Motor neuron (in vitro differentiated cells): ENCODE measurements at regions not wholly inside any gene's neighbourhood (a gene's known extent, or its start where the extent isn't known, plus 50 kb on each side); places are given as distances from the start of the nearest gene placed in this dataset.
"Not testable (repeated sequence)": the region's sequence is repeated elsewhere in the genome, so short reads cannot be mapped to it uniquely, and the experiment has no call there.

Experiments
- ATAC-seq, 8 experiments: fragments of 200-7000 bp; cut with Tn5 transposase; replicated peaks in 6 of 8; 2 replicates each; pipeline ENCODE4 v1.8.0; 2021; ENCODE audit warnings: mild to moderate bottlenecking in 8 of 8, moderate library complexity in 8 of 8
- H3K27ac ChIP-seq, 2 donors: fragments of 250-450 bp; sonication (Bioruptor Pico); 2 replicates each; pipeline ENCODE4 v1.9.0; 2021; ENCODE audit warnings: antibody characterized with exemption in 2 of 2, mild to moderate bottlenecking in 2 of 2, moderate library complexity in 1 of 2
- H3K4me1 ChIP-seq, 2 donors: fragments of 250-450 bp; sonication (Bioruptor Pico); replicated peaks in 1 of 2; 2 replicates each; pipeline ENCODE4 v1.6.1; 2021; ENCODE audit warnings: antibody characterized with exemption in 2 of 2, mild to moderate bottlenecking in 2 of 2, moderate library complexity in 1 of 2
- H3K4me3 ChIP-seq, 5 donors: fragments of 250-450 bp; sonication (Bioruptor Pico); 2 replicates each; pipeline ENCODE4 v1.9.0; 2021; ENCODE audit warnings: antibody characterized with exemption in 5 of 5, mild to moderate bottlenecking in 5 of 5, moderate library complexity in 4 of 5
- WGBS, 10 experiments: fragments of 450-650 bp; shearing (Covaris generic); methylation state at CpG; one replicate each; pipeline ENCODE4 v1.0.0; 2022; 5-methylcytosine and 5-hydroxymethylcytosine counted together
- in situ Hi-C, 9 experiments: fragments of 400-800 bp; cut with MboI; loops; one replicate each; pipeline ENCODE4 v1.15.0; 2021; ENCODE audit warnings: low sequenced_read_pairs in 9 of 9, low pct_unique_long_range_greater_than_20kb in 2 of 9; ENCODE audit not compliant: unreplicated experiment in 9 of 9

DNA sequence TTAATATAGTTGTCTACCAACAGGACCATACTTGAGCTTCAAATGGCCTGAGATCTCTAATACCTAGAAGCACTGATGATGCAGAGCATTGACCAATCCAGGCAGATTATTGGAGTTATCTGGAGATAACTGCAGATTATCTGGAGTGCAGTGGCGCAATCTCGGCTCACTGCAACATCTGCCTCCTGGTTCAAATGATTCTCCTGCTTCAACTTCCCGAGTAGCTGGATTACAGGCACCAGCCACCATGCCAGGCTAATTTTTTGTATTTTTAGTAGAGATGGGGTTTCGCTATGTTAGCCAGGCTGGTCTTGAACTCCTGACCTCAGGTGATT lies 1225.4 kb upstream of the ZEB2 start:
- ATAC-seq, H3K27ac ChIP-seq, H3K4me3 ChIP-seq, in situ Hi-C loops, H3K4me1 ChIP-seq: not testable (repeated sequence)
- WGBS, 10 experiments = 60 to 100% (median 86%) methylated on average over 1 to 4 of the region's 4 CpGs; no CpG with 5 or more reads in 1 of the 10 experiments

DNA sequence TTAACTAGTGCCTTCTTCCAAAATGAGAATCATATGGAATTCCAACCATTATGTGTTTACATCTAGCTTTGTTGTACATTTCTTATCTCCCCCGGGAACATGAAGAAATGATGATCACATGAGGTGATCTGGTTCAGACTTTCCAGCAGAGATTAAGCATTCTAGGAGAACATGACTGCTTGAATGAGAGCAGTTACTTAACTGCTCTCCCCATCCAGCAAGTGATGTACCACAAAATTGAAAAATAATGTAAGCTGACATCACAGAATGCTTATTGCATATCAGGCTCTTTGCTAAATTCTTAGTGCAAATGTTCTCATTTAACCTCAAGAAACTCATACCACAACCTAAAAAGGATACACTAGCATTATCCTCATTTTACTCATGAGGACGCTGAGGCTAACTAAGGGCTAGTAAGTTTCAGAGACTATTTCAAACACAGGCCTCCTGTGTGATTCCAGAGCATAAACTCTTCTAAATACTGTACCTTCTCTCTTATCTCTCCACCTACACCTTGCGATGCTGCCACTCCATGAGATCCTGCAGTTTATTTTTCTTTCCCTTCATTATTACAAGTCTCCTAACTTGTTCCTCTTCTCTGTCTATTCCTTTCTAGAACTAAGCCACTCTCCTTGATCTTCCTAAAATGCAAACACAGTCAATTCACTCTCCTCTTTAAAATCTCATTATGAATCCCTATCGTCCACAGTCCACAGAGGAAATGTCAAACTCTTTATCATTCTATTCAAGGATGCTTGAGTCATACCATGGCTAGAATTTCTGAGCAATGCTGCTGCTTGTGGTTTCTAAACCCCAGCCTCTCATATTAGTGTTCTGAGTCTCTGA lies 1224.8 kb upstream of the ZEB2 start:
- Histone ChIP-seq H3K4me3 (no peak overlapping the region), H3K4me1 (no peaks in the 10 kb centered on the region), H3K27ac (no peak overlapping the region)
- in situ Hi-C loops = no loop called here
- peak in 7 of 8 experiments; percentile 41 to 89 (median 76) for ATAC-seq
- 20 to 94% (median 74%) methylated on average over 1 to 4 of the region's 4 CpGs for WGBS, 10 experiments

DNA sequence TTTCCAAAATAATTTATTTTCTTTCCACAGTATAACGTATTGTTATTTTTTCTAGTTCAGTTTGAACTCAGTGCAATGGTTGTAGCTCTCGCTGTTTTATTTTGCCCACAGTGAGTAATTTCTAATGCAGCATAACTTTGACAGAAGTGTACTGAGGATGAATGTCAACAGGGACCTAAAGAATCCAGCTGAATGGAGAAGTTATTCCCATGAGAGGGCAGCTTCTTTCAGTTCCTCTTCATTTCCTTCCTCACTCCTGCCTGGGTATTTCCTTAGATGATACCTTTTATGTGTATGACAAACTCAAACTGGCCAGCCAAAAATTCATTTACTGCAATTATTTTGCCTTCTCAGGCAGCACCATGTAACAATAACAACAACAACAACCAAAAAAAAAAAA lies 1223.1 kb upstream of the ZEB2 start:
- 67 to 100% (median 95%) methylated on average over 1 to 2 of the region's 2 CpGs; no CpG with 5 or more reads in 2 of the 10 experiments for whole genome bisulfite sequencing, 10 experiments
- in situ Hi-C loops = no loop called here
- no peak overlapping the region for H3K4me3 ChIP-seq
- H3K4me1 ChIP-seq = no peaks in the 10 kb centered on the region
- ATAC-seq = no peak
- H3K27ac ChIP-seq = no peak overlapping the region

DNA sequence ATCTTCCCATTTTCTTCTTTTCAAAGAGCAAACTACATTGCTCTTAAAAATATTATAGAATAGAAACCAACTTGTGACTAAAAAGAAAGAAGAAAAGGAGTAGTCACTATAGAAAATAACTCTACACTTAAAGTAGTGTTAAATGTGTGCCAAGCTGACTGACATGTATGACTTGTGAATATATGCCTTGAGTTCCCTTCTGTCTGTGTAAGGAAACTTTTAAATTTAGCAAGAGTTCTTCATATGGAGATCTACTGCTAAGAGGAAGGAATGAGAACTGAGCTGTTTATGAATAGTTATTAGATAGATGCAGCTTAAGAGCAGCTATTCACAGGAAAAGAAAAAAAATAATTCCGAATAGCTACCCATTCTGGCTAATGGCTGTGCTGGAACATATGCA lies 1221.7 kb upstream of the ZEB2 start:
- in situ Hi-C loops = no loop called here
- Histone ChIP-seq H3K4me3 (no peak overlapping the region), H3K27ac (no peak overlapping the region), H3K4me1 (peaks cover 0 to 3% of the 10 kb centered on the region in 2 donors)
- ATAC-seq = no peak
- WGBS, 10 experiments = 88 to 100% (median 100%) methylated on average over 1 of the region's 1 CpG; no CpG with 5 or more reads in 4 of the 10 experiments

DNA sequence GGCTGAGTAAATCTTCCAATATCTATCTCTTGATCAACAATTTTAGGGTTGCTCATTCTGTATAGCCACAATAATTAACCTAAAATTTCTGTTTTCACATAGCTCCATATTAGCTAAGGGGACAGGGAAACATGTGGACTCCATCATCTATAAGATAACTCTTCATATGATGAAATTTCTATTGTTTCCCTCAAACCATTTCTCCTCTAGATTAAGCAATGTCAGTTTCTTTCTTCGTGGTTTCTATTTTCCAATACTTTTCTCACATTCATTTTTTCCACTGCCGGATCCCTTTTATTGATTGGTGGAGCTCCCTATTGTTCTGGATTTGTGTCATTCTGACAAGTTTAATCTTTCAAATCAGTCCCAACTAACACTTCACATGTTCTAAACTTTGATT lies 1221.3 kb upstream of the ZEB2 start:
- no peak overlapping the region for H3K4me3 ChIP-seq
- 69 to 95% (median 91%) methylated on average over 2 of the region's 2 CpGs; no CpG with 5 or more reads in 1 of the 10 experiments for WGBS, 10 experiments
- H3K27ac ChIP-seq = no peak overlapping the region
- in situ Hi-C loops = no loop called here
- ATAC-seq = no peak
- H3K4me1 ChIP-seq = peaks cover 0 to 3% of the 10 kb centered on the region in 2 donors

DNA sequence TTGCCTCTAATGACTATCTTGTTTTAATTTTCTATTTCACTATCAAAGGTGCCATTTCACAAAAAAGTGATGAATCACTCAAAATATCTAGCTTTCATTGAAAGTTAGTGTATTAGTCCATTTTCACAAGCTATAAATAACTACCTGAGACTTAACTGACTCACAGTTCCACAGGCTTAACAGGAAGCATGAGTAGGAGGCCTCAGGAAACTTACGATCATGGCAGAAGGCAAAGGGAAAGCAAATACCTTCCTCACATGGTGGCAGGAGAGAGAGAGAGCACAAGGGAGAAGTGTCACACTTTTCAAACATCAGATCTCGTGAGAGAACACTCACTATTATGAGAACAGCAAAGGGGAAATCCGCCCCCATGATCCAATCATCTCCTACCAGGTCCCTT lies 1220.4 kb upstream of the ZEB2 start:
- 79 to 100% (median 93%) methylated on average over 1 to 3 of the region's 3 CpGs; no CpG with 5 or more reads in 5 of the 10 experiments for WGBS, 10 experiments
- H3K4me1 ChIP-seq = peaks cover 0 to 3% of the 10 kb centered on the region in 2 donors
- ATAC-seq = no peak
- in situ Hi-C loops = no loop called here
- no peak overlapping the region for H3K27ac ChIP-seq
- H3K4me3 ChIP-seq = no peak overlapping the region

DNA sequence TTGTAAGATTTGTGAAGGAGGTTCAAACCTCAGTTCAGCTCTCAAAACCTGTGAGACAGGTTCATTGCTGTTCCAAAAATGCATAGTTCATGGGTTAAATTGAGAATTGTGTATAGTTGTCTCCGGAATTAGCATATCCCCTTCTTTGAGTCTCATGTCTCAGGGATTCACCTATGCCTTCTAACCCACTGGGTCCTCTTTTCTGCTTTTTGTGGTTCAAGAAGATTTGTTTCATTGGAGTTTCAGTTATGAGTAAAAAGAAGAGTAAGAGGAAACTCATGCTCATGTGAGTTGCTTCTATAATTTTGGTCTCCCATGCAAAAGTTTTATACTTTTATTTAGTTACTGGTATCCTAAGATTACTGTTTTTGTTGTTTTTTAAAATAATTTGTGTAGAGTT lies 1219.8 kb upstream of the ZEB2 start:
- H3K4me3 ChIP-seq = no peak overlapping the region
- peaks cover 0 to 3% of the 10 kb centered on the region in 2 donors for H3K4me1 ChIP-seq
- in situ Hi-C loops = no loop called here
- no peak for ATAC-seq
- WGBS, 10 experiments = 63 to 100% (median 89%) methylated on average over 1 of the region's 1 CpG; no CpG with 5 or more reads in 2 of the 10 experiments
- H3K27ac ChIP-seq = no peak overlapping the region

DNA sequence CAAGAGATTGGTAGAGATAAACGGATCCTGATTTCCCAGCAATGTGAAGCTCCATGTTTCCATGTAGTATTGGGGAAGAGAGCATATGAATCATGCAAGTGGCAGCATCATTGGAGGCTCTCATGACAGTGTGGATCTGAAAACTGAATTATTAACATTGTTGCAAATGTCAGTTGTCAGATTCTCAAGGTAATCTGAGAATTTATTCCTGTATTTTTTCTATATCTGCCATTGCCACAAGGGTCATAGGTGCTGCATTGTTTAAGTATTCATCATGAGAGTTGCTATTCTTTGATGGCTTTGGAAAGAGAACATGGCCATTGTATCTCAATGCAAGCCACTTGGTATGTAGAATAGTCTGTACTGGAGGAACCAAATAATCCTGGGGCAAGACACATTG lies 1217.0 kb upstream of the ZEB2 start:
- ATAC-seq = peak in 3 of 8 experiments; percentile 14 to 58 (median 43)
- WGBS, 10 experiments = 20 to 100% (median 76%) methylated on average over 1 of the region's 1 CpG; no CpG with 5 or more reads in 4 of the 10 experiments
- in situ Hi-C loops = no loop called here

DNA sequence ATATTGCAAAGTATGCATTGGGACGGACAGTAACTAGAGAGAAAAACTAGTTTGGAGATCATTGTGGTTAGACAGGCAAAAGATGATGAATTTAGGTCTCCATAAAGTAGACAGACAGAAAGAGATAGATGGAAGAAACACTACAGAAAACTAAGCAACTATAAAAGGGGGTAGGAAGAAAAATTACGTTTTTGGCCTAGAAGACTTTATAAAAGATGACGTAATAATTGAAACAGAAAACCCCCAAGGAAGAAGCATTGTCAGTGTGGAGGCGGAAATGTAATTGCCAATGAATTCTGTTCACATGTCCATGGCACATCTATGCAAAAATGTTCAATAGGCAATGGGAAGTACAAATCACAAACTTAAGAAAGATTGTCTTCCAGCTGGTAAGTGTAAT lies 1211.5 kb upstream of the ZEB2 start:
- in situ Hi-C loops = no loop called here
- no peak for ATAC-seq
- H3K4me1 ChIP-seq = no peaks in the 10 kb centered on the region
- H3K4me3 ChIP-seq = no peak overlapping the region
- WGBS, 10 experiments = 79 to 100% (median 91%) methylated on average over 1 to 4 of the region's 4 CpGs
- no peak overlapping the region for H3K27ac ChIP-seq

More for the DNA sequence above, 1217.0 kb upstream of the ZEB2 start:
- Histone ChIP-seq H3K4me3 (no peak overlapping the region), H3K4me1 (peaks cover 0 to 3% of the 10 kb centered on the region in 2 donors), H3K27ac (no peak overlapping the region)

DNA sequence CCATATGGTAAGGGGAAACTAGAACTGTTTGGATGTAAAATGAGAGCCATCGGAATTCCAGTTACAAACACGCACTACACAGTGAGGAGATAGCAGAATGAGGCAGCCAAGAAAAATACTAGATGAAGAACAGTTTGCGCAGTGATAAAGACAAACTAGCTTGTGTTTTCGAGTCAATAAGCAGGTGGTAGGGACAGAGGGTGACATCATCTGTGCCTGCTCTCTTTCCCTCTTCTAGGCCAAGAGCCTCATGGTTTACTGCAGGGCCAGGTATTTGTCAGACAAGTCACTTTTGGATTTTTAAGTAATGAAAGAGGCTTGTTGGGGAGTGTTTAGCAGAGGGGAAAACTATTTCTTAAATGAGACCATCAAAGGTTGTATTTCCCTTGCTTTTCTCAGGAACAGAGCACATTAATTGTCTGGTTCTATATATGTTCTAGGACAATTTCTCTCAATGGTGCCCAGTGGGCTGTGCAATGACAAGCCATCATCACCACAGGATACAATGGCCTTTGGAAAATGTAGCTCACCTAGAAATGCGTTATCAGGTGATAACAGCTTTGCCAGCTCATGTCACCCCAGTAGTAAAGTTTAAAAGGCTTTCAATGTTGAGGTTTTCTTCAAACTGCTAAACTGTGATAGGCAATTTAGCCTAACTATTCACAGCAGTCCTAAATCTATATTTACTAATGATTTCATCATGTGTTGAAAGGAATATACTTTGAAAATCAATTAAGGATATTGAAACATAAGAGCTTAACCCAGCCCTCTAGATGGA lies 1210.3 kb upstream of the ZEB2 start:
- H3K4me1 ChIP-seq = no peaks in the 10 kb centered on the region
- WGBS, 10 experiments = 73 to 100% (median 91%) methylated on average over 1 to 5 of the region's 5 CpGs
- H3K4me3 ChIP-seq = no peak overlapping the region
- in situ Hi-C loops = no loop called here
- ATAC-seq = peak in 1 of 8 experiments; percentile 37
- H3K27ac ChIP-seq = no peak overlapping the region

DNA sequence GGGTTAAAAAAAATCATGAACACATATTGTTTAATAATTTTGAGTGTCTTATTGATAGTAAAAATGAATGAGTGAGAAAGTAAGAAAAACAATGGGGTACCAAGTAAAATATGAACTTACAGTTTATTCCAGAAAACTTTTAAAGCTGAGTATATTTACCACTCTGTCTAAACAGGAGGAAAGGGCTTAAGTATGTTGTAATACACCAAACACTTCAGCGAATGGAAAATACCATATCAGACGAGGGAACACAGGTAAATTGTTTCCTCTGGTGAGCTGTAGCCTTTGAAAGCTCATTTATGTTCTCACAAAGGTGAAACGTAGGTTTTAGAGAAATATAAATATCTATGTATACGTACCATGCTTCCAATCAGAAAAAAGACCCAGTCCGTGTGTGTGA lies 1209.6 kb upstream of the ZEB2 start:
- Histone ChIP-seq H3K4me1 (no peaks in the 10 kb centered on the region), H3K27ac (no peak overlapping the region), H3K4me3 (no peak overlapping the region)
- in situ Hi-C loops = no loop called here
- WGBS, 10 experiments = 53 to 84% (median 70%) methylated on average over 3 to 5 of the region's 5 CpGs; no CpG with 5 or more reads in 2 of the 10 experiments
- ATAC-seq = no peak

DNA sequence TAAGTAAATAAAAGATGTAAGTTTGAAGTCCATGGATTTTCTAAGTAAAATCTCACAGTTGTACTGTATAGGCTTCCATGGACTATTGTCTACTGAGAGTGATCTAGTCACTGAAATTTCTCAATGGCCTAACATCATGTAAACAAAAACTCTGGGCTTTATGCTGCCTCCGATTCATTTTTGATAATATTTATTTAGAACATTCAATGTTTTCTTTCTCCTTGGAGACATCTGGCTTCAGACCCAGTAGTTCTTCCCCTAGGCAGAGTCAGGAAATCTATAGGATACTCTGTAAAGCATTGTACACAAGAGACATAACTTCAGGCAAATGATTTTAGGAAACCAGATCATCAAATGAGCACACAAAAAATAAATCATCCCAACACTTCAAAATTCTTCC lies 1208.6 kb upstream of the ZEB2 start:
- 50 to 100% (median 80%) methylated on average over 1 of the region's 1 CpG; no CpG with 5 or more reads in 3 of the 10 experiments for WGBS, 10 experiments

DNA sequence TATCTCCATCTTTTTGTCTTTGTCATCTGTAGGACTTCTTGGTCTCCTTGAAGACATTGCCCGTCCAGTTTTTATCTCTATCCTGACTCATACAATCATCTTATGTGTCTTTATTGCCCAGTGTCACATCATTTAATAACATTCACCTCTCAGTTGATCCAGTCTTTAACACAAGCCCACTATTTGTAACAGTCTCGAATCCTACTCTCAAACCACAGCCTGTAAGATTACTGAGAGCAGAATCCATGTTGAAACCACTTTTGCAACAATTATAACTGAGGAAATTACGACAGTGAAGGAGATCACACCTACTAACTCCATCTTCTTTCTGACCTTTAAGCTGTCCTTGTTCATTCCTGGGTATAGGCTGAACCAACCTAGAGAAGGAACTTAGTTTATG lies 1206.0 kb upstream of the ZEB2 start:
- in situ Hi-C loops = no loop called here
- WGBS, 10 experiments = 50 to 100% (median 86%) methylated on average over 2 to 3 of the region's 3 CpGs
- Histone ChIP-seq H3K4me3 (no peak overlapping the region), H3K27ac (no peak overlapping the region), H3K4me1 (no peaks in the 10 kb centered on the region)
- ATAC-seq = no peak

More for the DNA sequence above, 1208.6 kb upstream of the ZEB2 start:
- no peak for ATAC-seq
- in situ Hi-C loops = no loop called here
- Histone ChIP-seq H3K4me1 (no peaks in the 10 kb centered on the region), H3K4me3 (no peak overlapping the region), H3K27ac (no peak overlapping the region)
